NCI-H2107 treated with DMSO at 0.1 percent for 48 hours (cell line): ENCODE measurements at regions not wholly inside any gene's neighbourhood (a gene's known extent, or its start where the extent isn't known, plus 50 kb on each side); places are given as distances from the start of the nearest gene placed in this dataset.

ENCODE experiments used
- DNase-seq: peaks from one replicate; lab custom pipeline; 2025; ENCODE audit not compliant: unreplicated experiment; lab: John Stamatoyannopoulos, UW

DNA sequence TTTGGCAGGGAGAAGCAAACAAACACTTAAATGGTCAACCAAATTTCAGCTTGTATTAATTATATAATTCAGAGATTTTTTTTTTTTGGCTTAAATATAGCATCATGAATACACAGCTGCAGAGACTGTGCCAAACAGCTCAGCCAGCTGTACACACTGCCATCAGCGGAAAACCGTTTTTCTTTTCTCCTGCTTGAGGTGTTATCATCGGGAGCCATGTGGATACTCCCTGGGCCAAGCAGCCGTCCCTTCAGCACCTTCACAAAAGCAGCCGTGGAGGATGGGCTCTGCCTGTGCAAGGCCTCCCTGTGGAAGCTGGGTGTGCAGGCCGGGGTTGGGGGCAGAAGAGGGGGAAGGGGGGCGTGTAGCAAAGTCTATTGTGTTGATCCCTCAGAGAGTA lies 85.0 kb downstream of the NUF2 start:
- DNase-seq, result no peak

- no peak for DNase-seq
Measured at GRCh38 chr1:163408262-163408661, 86.5 kb downstream of the NUF2 start.

DNA sequence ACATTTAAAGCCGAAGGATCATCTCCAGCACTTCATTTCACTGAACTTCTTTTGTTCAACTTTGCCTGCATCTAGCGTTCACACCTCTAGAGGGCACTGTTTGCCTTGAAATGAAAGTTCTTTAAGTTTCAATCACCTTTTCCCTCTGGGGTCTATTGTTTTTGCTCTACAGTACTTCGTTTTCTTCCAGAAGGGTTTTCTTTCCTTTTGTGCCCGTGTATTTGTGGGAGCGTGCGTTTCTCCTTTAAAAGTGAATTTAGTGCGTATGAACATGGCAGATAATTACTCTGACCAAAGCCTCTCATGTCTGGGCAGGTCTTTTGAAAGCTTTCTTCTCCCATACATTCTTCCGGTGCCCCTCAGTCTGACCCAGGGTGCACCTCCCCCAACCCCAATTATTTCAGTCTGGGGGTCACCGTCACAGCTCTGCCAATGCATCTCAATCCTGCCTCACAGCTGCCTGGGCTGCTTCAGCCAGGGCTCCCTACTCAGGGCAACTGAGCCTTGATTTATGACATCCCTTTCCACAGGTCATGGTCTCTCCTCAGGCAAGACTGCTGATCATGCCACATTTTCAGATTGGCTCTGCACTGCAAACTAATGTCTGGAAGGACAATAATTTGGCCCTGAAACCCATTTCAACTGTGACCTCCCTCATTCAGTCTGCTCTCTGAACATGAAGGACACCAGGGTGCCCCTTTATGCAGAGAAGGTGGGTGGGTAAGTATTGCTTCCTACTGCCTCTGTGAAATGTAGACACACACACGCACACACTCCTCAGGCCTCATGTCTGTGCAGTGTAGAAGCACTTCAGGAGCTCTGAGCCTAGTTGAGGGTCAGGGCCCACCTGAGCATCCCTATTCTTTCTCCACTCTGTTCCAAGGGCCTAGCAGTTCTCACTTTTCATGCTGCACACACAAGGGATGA lies 88.6 kb downstream of the NUF2 start:
- DNase-seq, result peak; percentile 86

DNA sequence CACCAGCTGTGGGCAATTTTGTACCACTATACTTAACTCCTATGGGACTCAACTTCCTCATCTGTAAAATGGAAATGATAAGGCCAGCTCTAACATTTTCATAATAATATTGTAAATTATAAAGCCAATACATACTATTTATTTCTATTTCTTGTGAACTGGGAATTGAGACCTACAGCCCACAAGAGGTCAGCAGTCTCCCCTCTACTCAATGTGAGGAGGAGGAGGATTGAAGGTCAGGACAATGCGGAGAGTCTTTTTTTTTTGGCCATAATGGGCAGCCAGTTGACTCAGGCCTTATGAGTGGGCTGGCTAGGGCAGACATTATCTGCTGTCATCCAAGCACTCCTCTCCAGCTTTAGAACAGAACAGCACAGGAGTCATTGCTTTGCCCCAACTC lies 90.5 kb downstream of the NUF2 start:
- no peak for DNase-seq

DNA sequence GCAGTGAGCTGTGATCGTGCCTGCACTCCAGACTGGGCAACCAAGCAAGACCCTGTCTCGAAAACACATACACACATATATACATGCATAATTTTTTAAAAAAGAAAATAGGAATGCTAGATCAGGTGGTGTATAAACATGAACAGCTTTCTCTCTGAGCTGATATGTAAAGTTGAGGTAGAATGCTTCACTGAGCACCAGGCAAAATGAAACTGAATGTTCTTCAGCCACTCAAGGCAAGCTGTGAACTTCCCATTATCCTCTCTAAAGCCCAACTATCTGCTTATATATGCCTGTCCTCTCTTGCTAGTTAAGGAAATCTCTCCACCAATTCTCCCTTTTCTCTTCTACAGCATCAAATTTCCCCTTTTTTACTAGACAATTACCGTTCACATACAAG lies 93.0 kb downstream of the NUF2 start:
- no peak for DNase-seq

DNA sequence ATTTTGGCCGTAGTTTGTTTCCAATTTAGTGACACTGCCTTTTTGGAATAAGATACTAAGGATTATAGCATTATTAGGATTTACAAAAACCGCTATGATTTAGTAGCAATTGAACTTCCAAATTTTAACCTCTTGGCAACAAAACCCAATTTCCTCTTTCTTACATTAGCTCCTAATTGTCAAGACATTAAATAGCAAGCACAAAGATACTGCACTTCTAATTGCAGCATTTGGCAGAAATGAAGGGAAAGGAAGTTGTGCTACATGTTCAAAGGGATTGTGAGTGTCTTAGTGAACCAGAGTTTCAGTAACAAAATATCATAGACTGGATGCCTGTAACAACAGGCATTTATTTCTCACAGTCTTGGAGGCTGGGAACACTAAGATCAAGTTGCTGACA lies 99.9 kb downstream of the NUF2 start:
- DNase-seq, result no peak

DNA sequence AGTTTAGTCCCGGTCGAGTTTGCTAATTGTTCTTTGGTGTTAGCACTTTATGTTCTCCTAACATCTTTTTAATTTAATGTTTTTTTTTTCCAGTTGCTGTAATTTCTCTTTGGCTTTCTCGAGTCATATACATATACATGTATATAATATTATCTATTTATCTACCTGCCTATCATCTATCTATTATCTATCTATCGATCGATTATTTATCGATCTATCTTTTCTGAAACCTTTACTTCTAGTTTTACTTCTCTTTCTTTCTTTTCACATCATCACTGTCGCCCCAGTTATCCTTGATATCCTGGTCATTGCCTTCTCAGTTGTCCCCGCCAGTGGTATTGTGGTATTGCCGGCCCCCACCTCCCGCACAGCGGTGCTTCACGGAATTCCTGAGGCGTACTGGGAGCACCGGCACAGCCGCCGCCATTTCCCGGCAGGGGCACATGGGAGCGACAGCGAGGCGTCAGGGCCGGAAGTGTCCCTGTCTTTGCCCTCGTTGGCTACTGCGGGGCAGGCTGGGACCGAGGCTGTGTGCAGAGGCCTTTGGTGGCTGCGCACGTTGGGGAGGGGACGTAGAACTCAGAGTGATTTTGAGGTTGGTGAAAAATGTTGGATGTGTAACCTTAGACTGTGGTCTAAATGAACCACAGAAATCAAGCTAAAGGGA lies 101.1 kb downstream of the NUF2 start:
- DNase-seq, result no peak

DNA sequence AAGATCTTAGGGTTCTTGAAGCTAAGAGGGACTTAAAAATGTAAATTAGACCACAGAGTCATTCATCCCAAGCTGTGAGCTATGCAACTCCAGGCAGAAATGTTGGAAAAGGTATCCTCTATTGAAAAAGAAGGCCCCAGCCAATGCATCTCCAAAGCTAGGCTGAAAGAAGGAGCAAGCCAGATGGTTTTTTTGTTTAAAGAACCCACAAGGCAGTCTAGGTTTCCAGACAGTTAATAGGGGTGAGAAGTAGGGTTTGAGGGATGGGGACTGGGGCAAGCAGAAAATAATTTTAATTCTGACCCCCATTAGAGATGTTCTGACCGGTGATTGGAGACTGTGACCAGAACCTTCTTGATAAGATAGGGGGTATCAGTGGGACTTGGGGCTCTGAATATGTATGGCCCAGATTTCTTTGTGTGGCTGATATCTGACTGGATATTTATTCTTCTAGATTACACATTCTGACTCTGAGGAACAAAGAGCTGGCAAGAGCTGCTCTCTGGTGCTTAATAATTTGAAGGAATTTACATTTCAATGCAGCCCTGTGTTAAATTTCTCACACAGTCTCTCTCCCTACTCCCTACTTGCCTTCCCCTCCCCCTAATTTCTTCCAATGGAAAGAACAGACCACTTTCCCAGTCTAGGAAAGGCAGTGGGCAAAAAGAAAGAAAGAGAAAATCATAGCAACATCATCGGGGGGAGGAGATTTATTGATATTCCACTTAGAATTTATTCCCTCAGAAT lies 104.9 kb downstream of the NUF2 start:
- peak; percentile 52 for DNase-seq

- DNase-seq, result no peak
Measured at GRCh38 chr1:163427279-163427678, 105.5 kb downstream of the NUF2 start.

DNA sequence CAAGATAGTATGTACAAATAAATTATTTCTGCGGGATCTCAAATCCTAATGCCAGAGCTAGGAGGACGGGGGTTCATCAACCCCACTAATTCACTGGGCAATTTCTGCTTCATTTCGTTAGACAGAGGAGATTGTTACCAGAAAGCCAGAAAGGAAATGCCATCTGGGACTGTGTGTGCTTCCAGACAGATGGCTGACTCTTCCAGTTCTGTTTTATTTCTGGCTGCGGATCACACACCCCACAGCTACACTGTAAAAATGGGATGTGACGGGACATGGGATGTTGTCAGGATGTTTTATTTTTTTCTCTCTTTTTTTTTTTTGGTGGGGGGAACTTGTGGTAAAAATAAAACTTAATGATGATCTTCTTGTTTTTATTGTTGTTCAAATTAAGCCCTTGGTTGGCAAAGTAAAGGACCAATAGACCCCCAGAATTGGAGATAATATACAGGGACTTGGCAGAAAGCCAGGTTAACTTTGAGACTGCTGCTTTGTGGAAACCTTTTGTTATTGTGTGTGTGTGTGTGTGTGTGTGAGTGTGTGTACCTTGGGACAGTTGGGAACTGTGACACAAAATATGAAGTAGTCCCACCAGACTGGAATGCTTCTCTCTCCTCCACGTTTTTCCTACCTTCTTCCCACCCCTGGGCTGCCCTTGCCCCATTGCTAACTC lies 114.5 kb downstream of the NUF2 start:
- DNase-seq, result no peak

DNA sequence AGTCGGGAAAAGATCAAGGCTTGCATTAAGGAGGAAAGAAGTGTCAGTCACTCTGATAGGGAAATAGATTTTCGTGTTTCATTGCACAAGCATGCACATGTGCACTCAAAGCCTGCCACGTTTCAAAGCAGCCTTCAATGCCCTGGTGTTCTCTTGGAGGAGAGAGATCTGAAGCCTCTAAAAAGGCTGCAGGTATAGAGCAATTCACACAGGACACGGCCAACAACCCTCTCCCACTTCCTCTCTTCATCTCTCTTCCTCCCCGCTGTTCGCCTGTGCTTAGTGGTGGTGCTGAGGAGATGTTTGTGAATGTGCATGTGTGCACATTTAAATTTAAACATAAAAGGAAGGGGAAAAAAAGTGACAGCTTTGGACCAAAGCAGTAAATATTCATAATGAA lies 117.7 kb downstream of the NUF2 start:
- no peak for DNase-seq

DNA sequence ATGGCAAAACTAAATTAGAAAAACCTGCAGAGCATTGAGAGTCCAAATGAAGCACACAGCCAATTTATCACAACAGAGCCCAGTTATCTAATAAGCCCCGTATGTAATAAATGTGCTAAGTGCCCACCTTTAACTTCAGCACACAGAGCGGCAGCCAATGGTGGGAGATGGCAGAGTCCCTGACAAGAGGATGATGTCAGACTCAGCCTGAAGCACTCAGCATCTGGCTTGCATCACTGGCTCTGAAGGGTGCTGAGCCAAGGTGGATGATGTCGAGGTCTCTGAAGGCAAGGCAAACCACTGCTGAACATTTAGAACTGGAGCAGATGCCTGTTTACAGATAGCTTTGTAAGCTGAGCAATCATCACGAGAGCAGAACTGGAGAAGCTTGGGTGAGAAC lies 118.3 kb downstream of the NUF2 start:
- peak; percentile 31 for DNase-seq

- no peak for DNase-seq
Measured at GRCh38 chr1:163442231-163442879, 120.6 kb downstream of the NUF2 start.

GRCh38 chr1:163442895-163443294 lies 121.1 kb downstream of the NUF2 start:
- DNase-seq, result no peak

GRCh38 chr1:163443863-163444262 lies 122.1 kb downstream of the NUF2 start:
- DNase-seq, result no peak

GRCh38 chr1:163444665-163445064 lies 122.9 kb downstream of the NUF2 start:
- no peak for DNase-seq

DNA sequence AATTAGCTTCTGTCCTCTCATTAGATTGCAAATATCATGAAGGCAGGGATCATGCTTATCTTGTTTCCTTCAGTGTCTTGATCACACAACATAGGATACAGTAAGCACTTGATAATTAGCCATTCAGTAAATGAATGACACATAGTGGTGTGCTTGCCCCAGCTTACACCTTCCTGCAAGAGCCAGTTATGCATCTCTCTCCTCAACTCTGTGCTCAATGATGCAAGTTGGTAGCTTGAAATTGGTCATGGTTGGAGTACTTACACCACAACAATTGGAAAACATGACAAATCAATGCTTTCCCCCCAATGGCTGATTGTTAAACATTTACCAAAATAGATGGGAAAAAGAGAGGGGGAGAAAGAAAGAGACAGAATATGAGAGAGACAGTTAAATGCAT lies 129.2 kb downstream of the NUF2 start:
- DNase-seq, result no peak

GRCh38 chr1:163459539-163459938 lies 137.8 kb downstream of the NUF2 start:
- no peak for DNase-seq

GRCh38 chr1:163467289-163467688 lies 145.5 kb downstream of the NUF2 start:
- no peak for DNase-seq

GRCh38 chr1:163471779-163472650 lies 150.3 kb downstream of the NUF2 start:
- peak; percentile 98 for DNase-seq
